Vagina (tissue), 2 donors: ENCODE measurements at regions not wholly inside any gene's neighbourhood (a gene's known extent, or its start where the extent isn't known, plus 50 kb on each side); places are given as distances from the start of the nearest gene placed in this dataset.

ENCODE experiments used
- DNase-seq, 2 donors: peaks; one replicate each; pipeline ENCODE4 v3.0.0-alpha.2; 2017; ENCODE audit errors: extremely low spot score in 2 of 2
- H3K27ac ChIP-seq: fragments of 200-600 bp; sonication (generic); one replicate; pipeline ENCODE4 v1.5.1; 2019
- H3K27me3 ChIP-seq: fragments of 200-600 bp; sonication (generic); one replicate; pipeline ENCODE4 v1.5.1; 2019
- H3K36me3 ChIP-seq, 2 donors: fragments of 200-600 bp; sonication (generic); one replicate each; pipeline ENCODE4 v1.5.1; 2017 to 2019
- H3K4me1 ChIP-seq: fragments of 200-600 bp; sonication (generic); one replicate; pipeline ENCODE4 v1.5.1; 2019
- H3K4me3 ChIP-seq, 2 donors: fragments of 200-600 bp; sonication (generic); 1 replicate in 1 of 2; 2 replicates in 1 of 2; pipeline ENCODE4 v1.5.1; 2016 to 2019
- H3K9me3 ChIP-seq: fragments of 200-600 bp; sonication (generic); one replicate; pipeline ENCODE4 v1.5.1; 2019
- CTCF ChIP-seq, 3 experiments: fragments of 450-650 bp in 2 of 3; fragments of 200-600 bp in 1 of 3; sonication (generic) in 1 of 3; IDR thresholded peaks; one replicate each; pipeline ENCODE4 v1.5.1; 2017 to 2019; ENCODE audit warnings: antibody characterized with exemption in 3 of 3, mild to moderate bottlenecking in 2 of 3, moderate library complexity in 2 of 3
- POLR2A ChIP-seq, 2 donors: fragments of 450-650 bp; IDR thresholded peaks; one replicate each; pipeline ENCODE4 v1.6.1; 2017; ENCODE audit warnings: antibody characterized with exemption in 2 of 2, mild to moderate bottlenecking in 2 of 2, moderate library complexity in 2 of 2
- POLR2AphosphoS5 ChIP-seq, 2 donors: sonication (generic); formaldehyde crosslinking; IDR thresholded peaks; one replicate each; pipeline ENCODE4 v1.9.0; 2017; ENCODE audit warnings: antibody characterized with exemption in 2 of 2, mild to moderate bottlenecking in 2 of 2, low read depth in 1 of 2; ENCODE audit not compliant: insufficient read depth in 1 of 2
- intact Hi-C: fragments of 100-400 bp; cut with DNase I; formaldehyde crosslinking; loops from one replicate; pipeline ENCODE4 v1.15.1; 2023

GRCh38 chr18:42137693-42138375, 182.8 kb downstream of the PIK3C3 start:
- no peak overlapping the region for H3K4me3 ChIP-seq
- H3K27me3 ChIP-seq: no peaks in the 10 kb centered on the region
- no peak for TF ChIP-seq CTCF (IDR thresholded peaks at IDR 0.05)
- H3K9me3 ChIP-seq: no peaks in the 10 kb centered on the region
- no peaks in the 10 kb centered on the region for H3K4me1 ChIP-seq
- intact Hi-C loops: no loop called here
- DNase-seq: no peak
- H3K27ac ChIP-seq: no peak overlapping the region
- no peaks in the 10 kb centered on the region for H3K36me3 ChIP-seq

- no peak for TF ChIP-seq CTCF (IDR thresholded peaks at IDR 0.05)
- no peak for TF ChIP-seq POLR2AphosphoS5 (IDR thresholded peaks at IDR 0.05; ENCODE audit: insufficient read depth in 1 of 2, low read depth in 1 of 2)
- TF ChIP-seq POLR2A (IDR thresholded peaks at IDR 0.05): no peak
- intact Hi-C loops: no loop called here
- Histone ChIP-seq H3K4me1 (no peaks in the 10 kb centered on the region), H3K27me3 (no peaks in the 10 kb centered on the region), H3K36me3 (no peaks in the 10 kb centered on the region), H3K4me3 (no peak overlapping the region), H3K27ac (no peak overlapping the region), H3K9me3 (no peaks in the 10 kb centered on the region)
- DNase-seq: no peak
These were observed 186.4 kb downstream of the PIK3C3 start for GRCh38 chr18:42141439-42141838.

- Histone ChIP-seq H3K4me3 (no peak overlapping the region), H3K27ac (no peak overlapping the region), H3K36me3 (no peaks in the 10 kb centered on the region), H3K9me3 (no peaks in the 10 kb centered on the region), H3K4me1 (no peaks in the 10 kb centered on the region), H3K27me3 (no peaks in the 10 kb centered on the region)
- TF ChIP-seq POLR2A (IDR thresholded peaks at IDR 0.05): no peak
- no peak for TF ChIP-seq CTCF (IDR thresholded peaks at IDR 0.05)
- TF ChIP-seq POLR2AphosphoS5 (IDR thresholded peaks at IDR 0.05; ENCODE audit: insufficient read depth in 1 of 2, low read depth in 1 of 2): no peak
- DNase-seq: no peak
- intact Hi-C loops: no loop called here
These were observed 200.0 kb downstream of the PIK3C3 start for GRCh38 chr18:42155024-42155423.

- no peaks in the 10 kb centered on the region for H3K36me3 ChIP-seq
- H3K27ac ChIP-seq: no peak overlapping the region
- H3K9me3 ChIP-seq: no peaks in the 10 kb centered on the region
- intact Hi-C loops: no loop called here
- no peaks in the 10 kb centered on the region for H3K4me1 ChIP-seq
- TF ChIP-seq POLR2AphosphoS5 (IDR thresholded peaks at IDR 0.05; ENCODE audit: insufficient read depth in 1 of 2, low read depth in 1 of 2) (no peak), POLR2A (IDR thresholded peaks at IDR 0.05) (no peak), CTCF (IDR thresholded peaks at IDR 0.05) (no peak)
- no peak for DNase-seq
- no peaks in the 10 kb centered on the region for H3K27me3 ChIP-seq
- H3K4me3 ChIP-seq: no peak overlapping the region
These were observed 201.2 kb downstream of the PIK3C3 start for GRCh38 chr18:42156281-42156680.

GRCh38 chr18:42157420-42157819, 202.4 kb downstream of the PIK3C3 start:
- intact Hi-C loops: no loop called here
- no peak overlapping the region for H3K27ac ChIP-seq
- H3K4me3 ChIP-seq: no peak overlapping the region
- DNase-seq: no peak
- H3K27me3 ChIP-seq: no peaks in the 10 kb centered on the region
- H3K9me3 ChIP-seq: no peaks in the 10 kb centered on the region
- H3K4me1 ChIP-seq: no peaks in the 10 kb centered on the region
- TF ChIP-seq CTCF (IDR thresholded peaks at IDR 0.05): no peak
- TF ChIP-seq POLR2AphosphoS5 (IDR thresholded peaks at IDR 0.05; ENCODE audit: insufficient read depth in 1 of 2, low read depth in 1 of 2): no peak
- no peak for TF ChIP-seq POLR2A (IDR thresholded peaks at IDR 0.05)
- H3K36me3 ChIP-seq: no peaks in the 10 kb centered on the region
